RWPE2 (cell line): ENCODE measurements at regions not wholly inside any gene's neighbourhood (a gene's known extent, or its start where the extent isn't known, plus 50 kb on each side); places are given as distances from the start of the nearest gene placed in this dataset.

Experiments
- ATAC-seq: fragments of 200-7000 bp; cut with Tn5 transposase; 3 replicates; pipeline ENCODE4 v1.9.1; 2021; ENCODE audit warnings: low read depth
- DNase-seq: peaks from one replicate; pipeline ENCODE4 v3.0.0-alpha.2; 2020; ENCODE audit warnings: low spot score
- H3K27ac ChIP-seq: fragments of 450-650 bp; 2 replicates; pipeline ENCODE4 v1.5.1; 2017; ENCODE audit warnings: mild to moderate bottlenecking; ENCODE audit not compliant: poor library complexity, severe bottlenecking
- H3K27me3 ChIP-seq: fragments of 250-450 bp; sonication (Bioruptor Pico); 2 replicates; pipeline ENCODE4 v1.5.1; 2021; ENCODE audit warnings: mild to moderate bottlenecking, moderate library complexity; ENCODE audit not compliant: insufficient read depth, poor library complexity, severe bottlenecking
- H3K36me3 ChIP-seq: fragments of 250-450 bp; sonication (Bioruptor Pico); 2 replicates; pipeline ENCODE4 v1.5.1; 2020; ENCODE audit warnings: low read depth, mild to moderate bottlenecking, moderate library complexity
- H3K4me1 ChIP-seq: fragments of 250-450 bp; sonication (Bioruptor Pico); 2 replicates; pipeline ENCODE4 v1.5.1; 2021; ENCODE audit warnings: mild to moderate bottlenecking, moderate library complexity; ENCODE audit not compliant: insufficient read depth, poor library complexity, severe bottlenecking
- H3K4me3 ChIP-seq: fragments of 250-450 bp; sonication (Bioruptor Pico); 2 replicates; pipeline ENCODE4 v1.5.1; 2021; ENCODE audit warnings: mild to moderate bottlenecking, moderate library complexity; ENCODE audit not compliant: severe bottlenecking
- H3K9me3 ChIP-seq: fragments of 250-450 bp; sonication (Bioruptor Pico); 2 replicates; pipeline ENCODE4 v1.5.1; 2021; ENCODE audit warnings: mild to moderate bottlenecking, moderate library complexity; ENCODE audit not compliant: severe bottlenecking
- CTCF ChIP-seq: fragments of 450-650 bp; IDR thresholded peaks from one replicate; pipeline ENCODE4 v1.5.1; 2017; ENCODE audit warnings: mild to moderate bottlenecking, moderate library complexity; ENCODE audit not compliant: poor library complexity, severe bottlenecking

DNA sequence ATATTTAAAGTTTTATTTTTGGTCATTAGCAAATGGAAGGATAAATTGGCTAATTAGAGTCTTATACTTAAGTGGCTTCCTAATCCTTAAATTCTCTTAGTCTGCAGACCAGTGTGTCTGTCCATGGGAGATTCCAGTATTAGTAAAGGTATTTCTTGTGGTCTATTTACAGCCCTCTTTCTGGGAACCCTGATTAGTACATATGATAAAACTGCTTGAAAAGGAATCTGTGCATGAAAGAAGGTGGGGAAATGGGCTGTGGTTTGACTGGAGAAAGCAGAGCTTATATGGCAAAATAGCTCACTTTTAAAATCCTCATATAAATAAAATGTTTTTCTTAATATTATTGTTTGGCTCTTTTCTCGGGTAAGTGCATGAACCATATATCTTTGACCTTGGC, 124.5 kb upstream of the RHOBTB1 start:
- H3K27me3 ChIP-seq = no peaks in the 10 kb centered on the region
- H3K4me1 ChIP-seq = no peaks in the 10 kb centered on the region
- no peaks in the 10 kb centered on the region for H3K9me3 ChIP-seq
- H3K36me3 ChIP-seq = no peaks in the 10 kb centered on the region
- H3K27ac ChIP-seq = no peak overlapping the region
- ATAC-seq (no peak), DNase-seq (no peak)
- no peak overlapping the region for H3K4me3 ChIP-seq
- TF ChIP-seq CTCF = no peak

DNA sequence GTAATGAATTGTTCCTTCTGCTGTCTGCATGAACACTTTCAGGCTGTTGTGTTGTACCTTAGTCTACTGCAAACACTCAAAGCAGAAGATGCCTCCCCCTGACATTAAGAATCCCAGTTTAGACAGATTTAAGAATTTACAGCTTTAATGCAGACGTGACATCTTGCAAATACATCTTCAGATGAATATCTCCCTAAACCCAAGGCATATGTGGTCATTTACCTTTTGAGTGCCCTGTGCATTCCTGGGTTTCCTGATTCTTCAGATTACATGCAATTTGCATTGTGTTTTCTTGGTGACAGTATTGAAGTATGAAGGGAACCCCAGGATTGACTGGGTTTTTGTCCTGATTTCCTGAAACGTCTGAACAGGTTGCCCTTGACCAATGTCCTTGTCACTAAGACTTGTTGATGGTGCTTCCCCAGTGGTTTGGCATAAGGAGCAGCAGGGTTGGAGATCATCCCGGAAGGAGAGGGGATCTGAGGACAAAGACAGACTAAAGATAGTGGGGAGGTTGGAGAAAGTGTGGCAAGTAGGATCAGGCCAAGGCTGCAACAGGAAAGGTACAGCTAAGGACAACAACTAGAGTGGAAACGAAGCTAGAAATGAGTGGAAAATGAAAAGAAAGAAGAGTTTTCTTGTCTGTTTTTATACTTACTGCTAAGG, 123.8 kb upstream of the RHOBTB1 start:
- no peaks in the 10 kb centered on the region for H3K4me1 ChIP-seq
- no peaks in the 10 kb centered on the region for H3K9me3 ChIP-seq
- DNase-seq = no peak
- TF ChIP-seq CTCF = no peak
- no peaks in the 10 kb centered on the region for H3K27me3 ChIP-seq
- H3K36me3 ChIP-seq = no peaks in the 10 kb centered on the region
- ATAC-seq = no peak
- H3K27ac ChIP-seq = no peak overlapping the region
- no peak overlapping the region for H3K4me3 ChIP-seq

DNA sequence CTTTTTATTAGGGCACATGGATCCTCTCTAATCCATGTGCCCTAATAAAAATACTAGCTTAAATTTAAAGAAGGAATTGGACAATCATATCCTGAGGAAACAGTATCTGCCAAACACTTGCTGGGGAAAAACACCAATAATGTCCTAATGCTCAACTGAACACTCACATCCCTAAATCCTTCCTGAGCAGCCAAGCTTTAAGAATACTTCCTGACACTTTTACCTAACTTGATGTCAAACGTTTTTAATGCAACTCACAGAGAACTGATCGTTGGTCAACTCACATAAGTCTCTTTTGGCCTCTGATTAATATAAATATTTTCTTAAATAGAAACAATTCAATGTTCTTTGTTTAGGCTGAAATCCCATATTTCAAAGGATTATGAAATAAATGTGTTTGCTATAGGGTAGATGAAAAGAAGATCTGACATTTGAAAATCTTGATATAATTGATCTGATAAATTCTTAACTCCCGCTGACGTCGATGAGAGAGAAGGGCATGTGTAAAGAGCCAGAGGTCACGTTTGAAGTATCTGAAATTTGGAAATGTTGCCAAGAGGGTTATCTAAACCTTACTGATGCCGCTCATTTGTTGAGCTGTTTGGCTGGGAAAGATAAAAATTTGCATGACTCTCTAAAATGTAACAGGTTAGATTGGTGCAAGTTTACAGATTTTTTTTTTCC, 122.8 kb upstream of the RHOBTB1 start:
- ATAC-seq (no peak), DNase-seq (no peak)
- no peaks in the 10 kb centered on the region for H3K9me3 ChIP-seq
- H3K36me3 ChIP-seq = no peaks in the 10 kb centered on the region
- no peak for TF ChIP-seq CTCF
- no peak overlapping the region for H3K4me3 ChIP-seq
- H3K27ac ChIP-seq = no peak overlapping the region
- no peaks in the 10 kb centered on the region for H3K4me1 ChIP-seq
- no peaks in the 10 kb centered on the region for H3K27me3 ChIP-seq

DNA sequence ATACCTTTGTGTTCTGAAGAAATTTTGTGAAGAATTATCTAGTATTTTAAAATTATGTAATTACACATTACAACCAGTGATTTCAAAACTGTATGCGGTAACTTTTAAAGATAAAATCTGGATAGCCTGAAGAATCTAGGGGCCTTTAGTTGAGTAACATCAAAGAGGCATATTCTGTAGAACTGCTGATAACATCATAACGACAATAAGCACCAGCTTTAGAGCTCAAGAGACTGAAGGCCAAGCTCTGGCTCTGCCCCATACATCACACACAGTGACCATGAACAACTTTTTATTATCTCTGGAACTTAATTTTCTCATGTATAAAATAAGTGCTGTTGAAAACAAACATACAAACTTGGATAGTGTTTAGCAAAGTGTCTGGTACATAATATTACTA, 121.1 kb upstream of the RHOBTB1 start:
- TF ChIP-seq CTCF = no peak
- H3K9me3 ChIP-seq = no peaks in the 10 kb centered on the region
- ATAC-seq = no peak
- DNase-seq = no peak
- H3K36me3 ChIP-seq = no peaks in the 10 kb centered on the region
- no peaks in the 10 kb centered on the region for H3K27me3 ChIP-seq
- H3K27ac ChIP-seq = no peak overlapping the region
- H3K4me1 ChIP-seq = no peaks in the 10 kb centered on the region
- no peak overlapping the region for H3K4me3 ChIP-seq

- no peaks in the 10 kb centered on the region for H3K9me3 ChIP-seq
- H3K27me3 ChIP-seq = no peaks in the 10 kb centered on the region
- ATAC-seq (no peak), DNase-seq (no peak)
- H3K4me1 ChIP-seq = no peaks in the 10 kb centered on the region
- no peak overlapping the region for H3K4me3 ChIP-seq
- H3K27ac ChIP-seq = no peak overlapping the region
- H3K36me3 ChIP-seq = no peaks in the 10 kb centered on the region
- no peak for TF ChIP-seq CTCF
Measured at GRCh38 chr10:61064356-61064755, 120.4 kb upstream of the RHOBTB1 start.
